GM18907 (cell line): ENCODE measurements at regions not wholly inside any gene's neighbourhood (a gene's known extent, or its start where the extent isn't known, plus 50 kb on each side); places are given as distances from the start of the nearest gene placed in this dataset.

ENCODE experiments used
- ATAC-seq: cut with Tn5 transposase; IDR thresholded peaks from one replicate; pipeline ENCODE4 v1.9.1; 2021; ENCODE audit warnings: mild to moderate bottlenecking, moderate library complexity; ENCODE audit not compliant: unreplicated experiment

DNA sequence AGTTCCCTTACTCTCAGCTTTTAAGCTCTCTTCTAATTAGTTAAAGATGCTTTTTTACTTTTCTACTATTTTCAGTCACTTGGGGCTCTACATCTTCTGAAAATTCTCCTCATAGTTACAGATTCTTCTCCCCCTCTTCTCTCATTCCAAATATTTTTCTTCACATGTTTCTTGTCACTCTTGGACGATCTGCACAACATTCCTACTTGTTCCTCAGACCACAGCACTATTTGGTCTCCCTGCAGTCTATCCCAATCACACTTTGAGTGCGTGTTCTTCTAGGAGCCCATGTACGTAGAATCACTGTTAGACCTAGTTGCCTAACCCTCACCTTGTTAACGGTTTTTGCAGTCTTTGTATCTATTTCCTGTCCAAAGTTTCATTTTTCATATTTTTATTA lies 222.5 kb upstream of the SPRY2 start:
- no peak for ATAC-seq

DNA sequence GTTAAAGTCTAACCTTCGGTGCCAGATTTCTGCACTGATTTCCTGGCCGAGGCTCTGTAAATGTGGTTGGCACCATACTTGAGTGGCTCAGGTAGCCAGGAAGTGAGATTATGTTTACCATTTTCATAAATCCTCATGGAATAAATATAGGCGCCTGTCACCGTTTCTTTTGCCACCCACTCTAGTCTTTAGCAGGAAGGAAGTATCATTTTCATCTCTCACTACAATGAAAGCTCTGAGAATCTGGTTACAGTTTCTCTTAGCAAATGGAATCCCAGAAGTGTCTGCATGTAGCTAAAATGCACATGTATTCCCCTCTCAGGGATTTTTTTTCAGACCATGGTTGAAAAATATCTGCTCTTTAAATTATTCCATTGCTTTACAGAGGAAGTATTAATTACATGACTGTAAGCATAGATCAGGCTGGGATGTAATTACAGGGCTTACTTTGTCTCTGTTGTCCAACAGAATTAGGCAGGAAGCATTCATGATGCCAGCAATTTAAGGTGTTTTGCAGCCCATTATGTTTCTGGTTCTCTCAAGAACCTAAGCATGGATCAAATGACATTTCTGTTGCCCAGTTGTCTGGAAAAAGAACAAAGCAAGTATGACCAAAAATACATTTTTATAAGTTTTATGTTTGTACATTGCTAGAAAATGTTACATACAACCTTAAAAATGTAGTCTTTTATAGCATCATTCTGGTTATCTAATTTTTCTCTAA lies 221.7 kb upstream of the SPRY2 start:
- ATAC-seq: no peak

DNA sequence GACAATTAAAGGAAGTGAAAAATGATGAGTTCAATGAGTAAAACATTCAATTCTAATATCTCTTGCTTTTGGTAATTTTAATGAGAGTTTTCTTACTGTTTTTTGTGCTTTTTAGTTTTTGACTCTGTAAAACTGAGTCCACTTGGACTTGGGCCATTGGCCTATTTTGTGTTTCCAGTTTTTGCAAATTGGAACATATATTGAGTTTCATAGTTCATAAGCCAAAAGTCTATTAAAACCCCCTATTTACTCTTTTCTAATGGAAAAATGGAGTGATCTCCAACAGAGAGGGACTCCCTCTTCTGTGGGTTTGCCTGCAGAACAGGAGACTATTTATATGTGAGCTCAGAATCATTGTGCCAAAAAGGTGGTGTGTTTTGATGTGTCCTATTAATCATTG lies 219.7 kb upstream of the SPRY2 start:
- ATAC-seq: no peak

DNA sequence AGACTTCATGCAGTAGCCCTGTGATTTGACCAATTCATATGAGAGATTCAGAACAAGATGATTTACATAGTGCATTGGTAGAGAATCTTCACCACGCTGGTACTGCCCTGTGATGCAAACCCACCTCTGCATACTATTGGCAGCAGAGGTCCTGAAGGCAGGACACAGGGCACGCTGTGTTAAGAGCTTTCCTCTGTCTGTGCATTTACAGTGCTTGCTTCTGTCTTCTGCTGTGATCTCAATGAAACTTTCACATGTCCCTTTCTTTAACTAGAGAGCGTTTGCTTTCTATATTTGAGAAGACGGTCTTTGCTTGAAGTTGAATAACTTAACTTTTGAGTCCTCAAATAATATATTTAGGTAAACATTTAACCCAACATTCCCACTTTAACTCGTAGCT lies 219.0 kb upstream of the SPRY2 start:
- ATAC-seq: no peak

DNA sequence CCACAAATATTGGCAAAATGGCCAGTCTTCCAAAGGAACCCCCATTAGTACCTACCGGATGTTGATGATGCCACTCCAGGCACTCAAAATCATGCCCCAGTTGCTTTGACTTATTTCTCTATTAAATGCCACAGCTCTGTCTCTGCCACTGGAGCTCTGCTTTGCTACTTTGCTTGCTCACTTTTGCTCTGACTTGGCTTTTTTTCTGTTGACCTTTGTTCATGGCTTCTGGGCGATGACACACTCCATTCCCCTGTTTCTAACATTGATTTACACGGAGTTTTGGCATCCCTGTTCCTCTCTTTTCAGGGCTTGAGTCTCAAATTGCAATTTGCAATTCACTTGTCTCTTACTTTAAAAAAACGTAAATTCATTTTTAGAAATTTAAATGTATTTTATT lies 217.1 kb upstream of the SPRY2 start:
- ATAC-seq: no peak

DNA sequence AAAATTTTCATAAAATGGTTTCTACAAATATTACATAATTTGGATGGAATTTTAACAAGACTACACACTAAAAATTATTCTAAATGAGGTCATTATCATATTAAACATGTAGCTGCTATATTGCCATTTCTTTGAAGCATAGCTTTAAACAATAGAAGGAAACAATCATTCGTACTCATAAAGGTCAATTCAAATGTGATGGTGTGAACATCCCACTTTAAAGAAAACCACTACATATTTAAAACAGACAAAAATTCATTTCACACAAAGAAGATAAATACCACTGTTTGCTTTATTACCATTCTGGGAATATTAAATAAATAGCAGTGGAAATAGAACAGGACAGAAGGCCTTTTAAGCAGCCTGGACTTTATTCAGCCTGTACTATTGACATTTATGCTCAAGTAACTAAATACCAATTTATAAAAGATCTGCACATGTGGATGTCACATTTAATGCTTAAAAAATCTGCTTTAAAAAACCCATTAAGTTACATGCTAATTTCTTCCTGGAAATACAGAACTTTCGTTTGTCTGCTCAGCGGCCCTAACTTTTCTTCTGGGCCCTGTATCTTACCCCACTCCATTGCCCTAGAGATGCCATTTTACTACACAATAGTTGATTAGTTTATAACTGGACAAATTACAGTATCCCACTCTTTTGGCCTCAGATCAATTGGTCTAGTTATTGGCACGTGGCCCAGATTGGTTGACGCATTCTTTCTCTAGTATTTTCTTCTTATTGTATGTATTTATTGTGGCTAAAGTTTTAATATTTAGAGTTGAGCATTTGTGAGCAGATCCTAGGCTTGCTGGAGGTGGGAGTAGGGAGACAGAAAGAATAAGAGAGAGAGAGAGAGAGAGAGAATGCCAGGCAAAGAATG lies 215.1 kb upstream of the SPRY2 start:
- ATAC-seq: no peak

DNA sequence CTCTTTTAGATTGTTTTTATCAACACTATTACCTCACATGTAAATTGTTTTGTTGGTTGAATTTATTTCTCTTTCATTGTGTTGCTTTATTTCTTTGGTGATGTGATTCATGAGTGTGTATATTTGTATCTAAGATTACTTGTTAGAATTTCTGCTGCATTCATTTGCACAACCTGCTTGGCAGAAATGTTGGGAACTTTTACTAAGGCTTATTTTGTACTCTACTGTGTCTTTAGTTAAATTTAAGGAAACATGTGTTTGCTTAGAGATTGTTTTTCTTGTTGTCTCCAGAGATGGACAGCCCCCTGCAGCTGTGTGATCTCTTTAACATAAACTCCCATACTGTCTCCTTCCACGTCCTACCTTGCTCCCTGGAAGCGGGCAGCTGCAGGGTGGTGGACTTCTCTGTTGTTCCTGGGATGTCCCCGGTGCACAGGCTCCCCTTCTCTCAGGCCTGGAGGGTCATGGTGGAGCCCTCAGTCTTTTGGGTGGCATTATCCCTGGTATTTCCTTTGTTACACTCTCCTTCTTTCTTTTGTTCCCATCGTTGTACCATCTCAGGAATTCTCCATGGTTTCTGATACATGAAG lies 212.0 kb upstream of the SPRY2 start:
- no peak for ATAC-seq

DNA sequence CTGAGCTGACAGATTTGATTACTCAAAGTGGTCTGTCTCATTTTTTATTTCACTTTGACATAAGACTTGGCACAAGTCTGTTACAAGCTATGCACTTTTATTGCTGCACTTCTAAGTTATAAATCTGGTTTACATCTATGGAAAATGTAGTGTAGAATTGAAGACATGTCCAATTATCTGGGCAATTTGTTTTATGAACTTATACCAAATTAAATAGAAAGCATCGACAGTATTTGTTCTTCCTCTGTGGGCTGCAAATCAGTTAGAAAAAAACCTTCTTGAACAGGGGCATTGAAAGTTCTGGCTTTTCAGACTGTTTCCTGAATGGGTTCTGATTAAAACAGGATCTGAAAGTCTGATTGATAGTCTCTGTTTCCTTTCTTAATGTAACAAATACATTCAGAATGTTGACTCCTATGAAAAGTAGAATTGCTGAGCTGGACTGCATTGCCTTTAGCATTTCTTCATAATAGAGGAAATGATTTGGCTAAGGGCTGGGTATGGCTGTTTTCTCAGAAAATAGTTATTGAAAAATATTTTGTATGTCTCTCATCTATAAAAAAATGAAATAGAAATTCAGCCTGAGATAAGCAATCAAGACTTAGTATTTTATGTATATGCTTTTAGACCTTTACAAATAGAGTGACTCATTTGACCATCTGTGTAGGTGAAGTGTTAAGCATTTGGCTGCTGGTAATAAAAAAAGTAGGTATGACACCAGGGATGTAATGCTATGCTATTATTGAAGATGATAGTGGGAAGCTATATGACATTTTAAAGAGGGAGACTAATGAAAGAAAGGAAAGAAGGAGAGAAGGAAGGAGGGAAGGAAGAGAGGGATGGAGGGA lies 210.9 kb upstream of the SPRY2 start:
- no peak for ATAC-seq

DNA sequence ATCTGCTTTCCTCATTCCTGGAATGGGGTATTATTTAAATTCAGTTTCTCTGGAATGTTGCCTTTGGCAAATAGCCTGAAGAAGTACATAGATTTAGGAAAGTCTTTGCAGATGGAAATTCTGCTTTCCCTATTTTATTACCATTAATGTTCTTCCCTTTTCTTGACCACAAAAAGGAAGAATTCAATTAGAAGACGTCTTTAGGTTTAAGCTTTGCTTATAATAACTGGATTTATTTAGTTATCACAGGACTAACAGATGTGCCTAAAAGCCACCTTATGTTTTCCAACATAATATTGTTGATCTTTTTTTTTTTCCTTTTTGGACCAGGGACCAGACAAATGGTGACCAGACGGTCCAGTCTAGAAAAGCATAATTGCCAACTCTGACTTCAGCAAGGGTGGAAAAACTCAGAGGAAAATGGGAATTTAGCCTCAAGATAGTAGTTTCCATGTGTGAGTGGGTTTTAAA lies 210.1 kb upstream of the SPRY2 start:
- no peak for ATAC-seq

DNA sequence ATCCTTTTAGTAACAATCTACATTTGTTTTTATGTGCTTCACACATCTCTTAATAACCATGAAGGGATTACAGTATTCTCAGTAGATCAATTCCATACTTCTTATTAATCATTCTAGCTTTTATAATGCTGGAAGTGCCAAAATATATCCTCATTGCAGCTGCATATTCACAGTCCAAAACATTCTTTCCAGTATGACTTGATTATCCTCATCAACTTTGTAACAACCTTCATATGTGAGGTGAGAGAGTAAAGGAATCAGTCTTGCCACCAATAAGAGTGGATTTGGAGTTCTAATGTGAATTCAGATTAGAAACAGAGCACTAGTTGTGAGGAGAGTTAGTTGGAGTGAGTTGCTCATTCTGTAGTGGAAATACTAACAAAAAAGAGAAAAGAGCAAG lies 208.0 kb upstream of the SPRY2 start:
- ATAC-seq: no peak

DNA sequence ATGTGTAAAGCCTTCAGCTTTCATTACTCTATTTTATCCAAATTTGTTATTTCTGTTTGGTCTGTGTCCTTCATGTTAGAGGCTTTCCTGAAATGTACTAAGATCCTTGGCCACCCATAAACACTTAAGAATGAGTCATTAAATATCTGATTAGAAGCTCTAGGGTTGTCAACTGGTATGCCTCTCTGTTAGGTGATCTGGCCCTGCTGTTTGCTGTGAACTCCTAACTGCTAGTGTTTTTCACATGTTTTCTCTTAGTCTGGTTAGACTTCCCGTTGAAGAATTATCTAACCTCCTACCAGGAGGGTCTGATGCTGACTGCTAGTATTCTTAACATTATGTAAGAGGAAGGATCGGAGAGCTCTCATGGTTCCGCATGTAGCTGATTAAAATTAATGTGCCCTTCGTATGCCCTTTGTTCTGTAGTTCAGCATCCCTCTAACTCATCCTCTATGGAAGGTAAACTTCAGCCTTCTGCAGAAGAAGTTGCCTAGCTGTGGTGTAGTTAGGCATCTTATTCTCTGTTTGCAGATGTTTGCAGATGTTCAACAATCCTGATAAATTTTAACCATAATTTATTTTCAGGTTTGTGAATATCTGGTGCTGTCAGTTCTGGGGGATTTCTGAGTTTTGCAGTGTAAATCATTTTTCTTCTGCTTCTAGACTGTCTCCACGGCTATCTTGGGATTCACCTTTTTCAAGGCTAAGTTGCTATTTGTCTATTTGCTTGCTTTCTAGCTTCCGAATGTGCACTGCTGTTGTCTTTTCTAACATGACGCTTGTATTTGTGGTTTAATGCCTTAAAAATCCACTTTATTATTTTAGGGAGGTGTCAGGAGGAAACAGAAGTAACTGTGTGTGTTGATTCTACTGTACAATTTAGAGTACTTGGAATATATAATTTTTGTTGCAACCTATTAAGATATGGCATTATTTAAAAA lies 207.2 kb upstream of the SPRY2 start:
- no peak for ATAC-seq

DNA sequence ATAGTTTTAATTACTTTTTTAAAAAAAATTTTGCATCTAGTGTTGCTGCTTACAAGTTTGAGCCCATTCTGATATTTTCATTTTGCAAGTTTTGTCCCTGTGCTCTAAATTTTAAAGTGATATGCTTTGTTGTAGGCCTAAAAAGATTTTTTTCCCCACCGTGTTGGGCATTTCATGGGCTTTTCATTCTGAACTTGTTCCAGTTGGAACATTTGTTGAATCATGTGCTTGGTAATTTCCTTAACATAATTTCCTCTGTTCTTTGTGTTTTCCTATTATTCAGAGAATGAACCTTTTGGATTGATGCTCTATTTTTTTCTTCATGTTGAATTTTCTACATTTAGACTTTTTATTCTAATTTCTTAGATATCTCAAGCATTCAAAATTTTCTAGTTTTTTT lies 206.4 kb upstream of the SPRY2 start:
- ATAC-seq: no peak

DNA sequence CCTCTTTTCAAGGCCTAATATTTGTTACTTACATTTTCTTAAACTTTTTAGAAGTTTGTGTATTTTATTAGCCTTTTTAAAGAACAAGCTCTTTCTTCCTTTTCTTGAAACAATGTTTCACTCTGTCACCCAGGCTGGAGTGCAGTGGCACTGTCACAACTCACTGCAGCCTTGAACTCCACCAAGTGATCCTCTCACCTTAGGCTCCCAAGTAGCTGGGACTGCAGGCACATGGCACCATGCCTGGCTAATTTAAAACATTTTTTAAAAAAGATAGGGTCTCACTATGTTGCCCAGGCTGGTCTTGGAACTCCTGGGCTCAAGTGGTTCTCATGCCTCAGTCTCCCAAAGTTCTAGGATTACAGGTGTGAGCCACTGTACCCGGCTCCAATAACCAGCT lies 192.2 kb upstream of the SPRY2 start:
- no peak for ATAC-seq

DNA sequence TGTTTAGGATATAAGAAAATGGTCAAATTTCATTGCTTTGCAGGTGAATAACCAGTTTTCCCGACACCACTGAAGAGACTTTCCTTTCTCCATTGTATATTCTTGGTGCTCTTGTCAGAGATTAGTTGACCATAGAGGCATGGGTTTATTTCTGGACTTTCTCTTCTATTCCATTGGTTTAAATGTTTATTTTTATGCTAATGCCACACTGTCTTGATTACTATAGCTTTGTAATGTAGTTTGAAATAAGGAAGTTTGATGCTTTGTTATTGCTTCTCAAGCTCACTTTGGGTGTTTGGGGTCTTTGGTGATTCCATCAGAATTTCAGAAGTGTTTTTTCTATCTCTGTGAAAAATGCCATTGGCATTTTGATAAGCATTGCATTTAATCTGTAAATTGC lies 190.0 kb upstream of the SPRY2 start:
- ATAC-seq: no peak

DNA sequence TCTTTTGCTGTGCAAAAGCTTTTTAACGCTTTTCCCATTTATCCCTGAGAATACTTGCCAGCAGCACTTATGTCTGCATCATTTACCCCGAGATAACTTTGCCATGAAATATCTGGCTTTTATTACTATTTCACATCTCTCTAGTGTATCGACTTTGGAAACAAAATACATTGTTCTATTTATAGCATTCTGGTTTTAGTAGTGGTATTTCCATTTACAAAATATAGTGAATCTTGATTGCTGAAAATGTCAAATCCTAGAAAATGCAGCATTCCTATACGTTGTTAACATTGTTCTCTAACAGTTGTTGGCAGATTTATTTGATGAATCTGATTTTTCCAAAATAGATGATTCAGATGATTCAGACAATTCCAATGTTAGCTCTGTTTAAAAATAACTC lies 189.3 kb upstream of the SPRY2 start:
- no peak for ATAC-seq

DNA sequence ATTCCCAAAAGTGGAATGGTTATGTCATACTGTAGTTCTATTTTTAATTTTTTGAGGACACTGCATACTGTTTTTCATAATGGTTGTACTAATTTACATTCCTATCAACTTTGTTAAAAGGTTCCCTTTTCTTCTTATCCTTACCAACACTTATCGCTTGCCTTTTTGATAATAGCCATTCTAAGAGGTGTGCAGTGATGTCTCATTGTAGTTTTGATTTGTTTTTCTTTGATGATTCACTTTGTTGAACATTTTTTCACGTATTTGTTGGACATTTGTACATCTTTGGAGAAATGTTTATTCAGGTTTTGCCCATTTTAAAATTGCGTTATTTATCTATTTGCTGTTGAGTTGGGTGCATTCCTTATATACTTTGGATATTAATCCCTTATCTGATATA lies 188.8 kb upstream of the SPRY2 start:
- no peak for ATAC-seq

DNA sequence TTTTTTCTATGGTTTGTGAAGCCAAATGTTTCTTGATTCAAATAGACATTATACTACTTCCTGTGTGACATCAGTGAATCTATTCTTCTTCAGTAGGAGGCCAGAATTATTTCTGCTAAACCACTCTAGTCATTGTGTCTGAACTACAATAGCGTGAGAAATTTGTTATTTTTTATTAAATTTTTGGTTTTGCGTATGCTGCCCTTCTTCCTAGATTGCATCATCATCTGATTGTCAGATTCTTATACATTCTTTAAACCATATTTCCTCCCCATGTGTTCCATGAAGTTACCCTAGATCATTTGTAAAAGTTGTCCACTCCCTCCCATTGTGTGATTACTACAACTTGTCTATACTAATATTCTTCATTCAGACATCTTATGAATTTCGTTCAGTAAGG lies 187.8 kb upstream of the SPRY2 start:
- no peak for ATAC-seq

DNA sequence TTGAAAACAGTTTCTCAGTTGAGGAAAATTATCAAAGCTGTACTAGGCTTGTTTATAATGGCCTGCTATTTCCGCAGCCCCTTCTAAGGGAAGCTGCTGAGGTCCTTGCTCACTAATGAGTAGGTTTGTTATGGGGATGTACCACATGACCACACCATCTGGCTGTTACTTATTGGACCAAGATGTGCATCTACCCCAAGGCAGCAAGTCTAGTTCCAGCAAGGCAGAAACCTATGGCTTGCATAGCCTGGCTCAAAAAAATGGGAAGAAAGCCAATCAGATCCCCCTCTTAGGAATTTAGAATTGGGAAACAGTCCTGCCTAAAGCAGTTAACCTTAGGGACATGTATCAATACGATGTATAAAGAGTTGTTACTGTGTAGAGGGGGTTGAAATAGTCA lies 186.5 kb upstream of the SPRY2 start:
- no peak for ATAC-seq

DNA sequence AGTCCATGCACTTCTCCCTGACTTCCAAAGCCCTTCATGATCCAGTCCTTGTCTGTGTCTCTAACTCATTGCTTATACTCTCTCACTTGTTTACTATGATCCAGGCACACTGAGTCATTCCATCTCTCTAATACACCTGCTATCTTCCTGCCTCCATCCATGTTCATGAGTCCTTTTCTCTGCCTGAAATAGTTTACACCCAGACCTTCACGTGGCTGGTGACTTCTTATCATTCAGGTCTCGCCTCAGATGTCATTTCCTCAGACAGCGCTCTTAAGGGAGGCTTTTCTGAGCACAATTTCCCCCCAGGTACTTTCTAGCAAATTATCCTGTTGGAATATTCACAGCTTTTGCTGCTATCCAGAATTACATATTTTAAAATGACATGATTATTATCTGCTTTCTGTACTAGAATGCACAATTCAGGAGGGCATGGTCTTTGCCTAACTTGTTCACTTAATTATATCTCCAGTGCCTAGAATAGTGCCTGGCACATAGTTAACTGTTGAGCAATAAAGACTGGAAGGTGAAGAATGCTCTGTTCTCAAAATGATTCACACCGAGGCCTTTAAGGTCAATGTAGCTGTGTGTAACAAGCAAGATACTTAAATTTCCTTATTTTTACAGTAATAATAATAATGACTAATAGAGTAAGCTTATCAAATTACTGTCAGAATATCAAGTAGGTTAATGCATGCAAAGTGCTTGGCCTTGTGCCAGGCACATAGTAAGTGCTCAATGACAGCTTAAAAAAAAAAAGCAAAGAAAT lies 183.7 kb upstream of the SPRY2 start:
- no peak for ATAC-seq
